HG02588 (cell line): ENCODE measurements at regions not wholly inside any gene's neighbourhood (a gene's known extent, or its start where the extent isn't known, plus 50 kb on each side); places are given as distances from the start of the nearest gene placed in this dataset.
"Not testable (repeated sequence)": the region's sequence is repeated elsewhere in the genome, so short reads cannot be mapped to it uniquely, and the experiment has no call there.

ENCODE experiments used
- ATAC-seq: cut with Tn5 transposase; IDR thresholded peaks from one replicate; pipeline ENCODE4 v1.9.1; 2021; ENCODE audit warnings: mild to moderate bottlenecking, moderate library complexity; ENCODE audit not compliant: unreplicated experiment

DNA sequence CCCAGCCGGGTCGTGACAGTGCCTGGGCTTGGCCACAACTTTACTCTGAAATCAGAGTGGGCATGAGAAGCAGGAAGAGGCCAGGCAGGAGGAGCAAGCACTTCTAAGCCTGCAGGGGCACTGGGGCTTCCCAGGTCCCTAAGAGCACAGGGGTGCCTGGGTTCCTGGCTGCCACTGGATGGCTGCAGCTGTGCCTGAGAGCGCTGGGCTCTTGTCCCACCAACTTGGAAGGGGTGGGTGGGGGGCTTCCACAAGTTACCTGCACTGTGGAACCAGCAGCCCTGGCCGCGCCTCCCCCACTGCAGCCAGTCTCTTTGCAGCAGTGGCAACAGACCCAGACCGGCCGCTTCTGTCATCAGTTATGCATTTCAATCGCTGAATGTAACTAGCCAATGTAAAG lies 434.7 kb upstream of the GRM3 start:
- ATAC-seq = no peak

DNA sequence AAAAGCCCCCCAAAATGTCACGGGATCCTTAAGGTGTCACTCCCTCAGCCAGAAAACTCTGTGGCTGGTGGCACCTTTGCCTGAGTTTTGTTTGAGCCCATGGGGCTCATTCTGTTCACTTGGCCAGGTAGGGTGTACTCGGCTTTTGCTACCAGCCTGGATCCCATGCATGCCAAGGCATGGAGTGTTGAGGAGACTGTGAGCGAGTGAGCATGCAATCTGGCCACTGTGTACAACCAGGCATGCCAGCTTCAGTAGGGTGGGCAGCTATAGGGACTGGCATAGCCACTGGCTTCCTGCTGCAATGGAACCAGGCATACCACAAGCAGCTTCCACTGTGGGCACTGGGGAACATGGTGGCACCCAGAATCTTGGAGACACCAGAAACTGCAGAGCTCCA lies 436.0 kb upstream of the GRM3 start:
- no peak for ATAC-seq

- no peak for ATAC-seq
Measured at GRCh38 chr7:86202833-86203232, 440.9 kb upstream of the GRM3 start.

- no peak for ATAC-seq
Measured at GRCh38 chr7:86201767-86202166, 441.9 kb upstream of the GRM3 start.

- no peak for ATAC-seq
Measured at GRCh38 chr7:86199881-86200614, 443.7 kb upstream of the GRM3 start.

DNA sequence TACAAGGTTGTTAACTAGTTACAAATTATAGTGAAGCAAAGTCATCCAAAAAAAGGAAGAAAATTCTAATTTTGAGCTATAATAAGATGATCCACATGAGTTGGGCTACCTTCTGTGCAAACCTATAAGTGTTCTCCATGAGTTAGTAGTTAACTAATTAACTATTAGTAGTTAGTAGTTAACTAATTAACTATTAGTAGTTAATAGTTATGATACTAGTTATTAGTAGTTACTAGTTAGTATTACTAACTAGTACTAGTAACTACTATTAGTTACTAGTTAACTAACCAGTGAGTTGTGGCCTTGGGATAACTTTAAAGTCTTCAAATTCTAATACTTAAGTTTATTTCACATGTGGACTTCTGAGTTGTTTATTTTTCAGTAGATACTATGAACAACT lies 453.4 kb upstream of the GRM3 start:
- ATAC-seq = no peak

GRCh38 chr7:86181474-86181873 lies 462.2 kb upstream of the GRM3 start:
- no peak for ATAC-seq

DNA sequence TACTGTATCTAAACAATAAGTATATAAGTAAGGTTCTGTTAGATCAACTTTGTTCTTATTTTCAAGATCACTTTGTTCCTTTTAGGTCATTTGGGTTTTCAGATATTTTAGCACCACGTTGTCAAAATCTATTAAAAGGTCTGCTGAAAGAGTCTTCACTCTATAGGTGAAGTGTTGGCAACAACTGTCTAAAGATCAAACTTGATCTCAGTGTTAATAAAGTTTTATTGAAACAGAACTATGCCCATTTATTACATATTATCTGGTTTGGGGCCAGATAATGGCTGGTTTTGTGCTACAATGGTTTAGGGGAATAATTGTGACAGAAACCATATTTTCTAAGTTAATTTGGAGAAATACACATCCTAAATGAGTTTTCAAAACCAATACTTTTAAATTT lies 478.9 kb upstream of the GRM3 start:
- no peak for ATAC-seq

DNA sequence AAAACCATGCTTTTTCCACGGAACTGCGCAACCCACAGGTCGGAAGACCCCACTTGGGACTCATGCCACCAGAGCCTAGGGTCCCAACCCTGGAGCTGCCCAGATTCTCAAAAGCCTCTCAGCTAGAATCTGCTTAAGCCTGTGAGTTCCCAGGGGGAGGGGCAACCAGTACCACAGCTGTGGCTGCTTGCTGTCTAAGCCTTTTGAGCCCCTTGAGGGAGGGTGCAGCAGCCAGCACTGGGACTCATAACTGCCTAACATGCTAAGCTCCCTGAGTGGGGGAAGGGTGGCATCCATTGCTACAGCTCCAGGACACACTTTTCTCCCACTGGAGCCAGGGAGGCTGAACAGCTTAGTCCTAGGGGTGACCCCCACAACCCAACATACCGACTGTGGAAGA lies 485.6 kb upstream of the GRM3 start:
- ATAC-seq = no peak

- no peak for ATAC-seq
Measured at GRCh38 chr7:86155623-86156022, 488.1 kb upstream of the GRM3 start.

DNA sequence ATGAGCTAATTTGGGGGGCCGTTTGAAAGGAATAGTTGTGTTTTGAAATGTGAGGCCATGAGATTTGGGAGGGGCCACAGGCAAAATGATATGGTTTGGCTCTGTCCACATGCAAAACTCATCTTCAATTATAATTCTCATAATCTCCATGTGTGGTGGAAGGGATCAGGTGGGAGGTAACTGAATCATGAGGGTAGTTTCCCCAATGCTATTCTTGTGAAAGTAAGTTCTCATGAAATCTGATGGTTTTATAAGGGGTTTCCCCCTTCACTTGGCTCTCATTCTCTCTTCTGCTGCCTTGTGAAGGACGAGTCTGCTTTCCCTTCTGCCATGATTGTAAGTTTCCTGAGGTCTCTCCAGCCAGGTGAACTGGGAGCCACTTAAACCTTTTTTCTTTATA lies 490.8 kb upstream of the GRM3 start:
- no peak for ATAC-seq

DNA sequence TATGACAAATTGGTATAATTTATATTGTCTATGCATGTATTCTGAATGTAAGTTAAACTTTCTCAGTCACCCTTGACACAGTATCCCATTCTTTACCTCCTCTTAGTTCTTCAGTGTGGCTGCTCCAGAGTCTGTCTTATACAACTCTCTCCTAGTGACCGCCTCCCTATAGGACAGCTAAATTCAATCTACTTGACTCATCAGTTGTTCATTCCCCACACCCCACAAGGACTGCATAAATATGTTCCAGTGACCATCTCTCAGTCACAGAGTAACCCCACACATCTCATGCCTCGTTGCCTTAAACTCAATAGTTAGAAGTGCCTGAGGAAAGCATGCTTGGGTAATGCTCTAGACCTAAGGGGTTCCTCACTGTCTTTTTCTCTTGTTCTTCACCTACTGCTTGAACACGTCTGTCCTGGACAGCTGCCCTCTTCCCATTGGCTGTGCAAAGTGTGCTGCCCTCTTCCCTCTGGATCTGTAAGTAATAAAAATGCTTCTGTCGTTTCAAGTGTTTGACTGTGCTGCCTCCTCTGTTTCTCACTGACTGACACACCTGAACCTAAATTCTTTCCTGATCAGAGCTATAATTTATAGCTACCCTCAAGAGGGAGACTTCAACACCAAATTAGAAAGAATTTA lies 494.6 kb upstream of the GRM3 start:
- ATAC-seq = no peak

- ATAC-seq = no peak
Measured at GRCh38 chr7:86148501-86148900, 495.2 kb upstream of the GRM3 start.

DNA sequence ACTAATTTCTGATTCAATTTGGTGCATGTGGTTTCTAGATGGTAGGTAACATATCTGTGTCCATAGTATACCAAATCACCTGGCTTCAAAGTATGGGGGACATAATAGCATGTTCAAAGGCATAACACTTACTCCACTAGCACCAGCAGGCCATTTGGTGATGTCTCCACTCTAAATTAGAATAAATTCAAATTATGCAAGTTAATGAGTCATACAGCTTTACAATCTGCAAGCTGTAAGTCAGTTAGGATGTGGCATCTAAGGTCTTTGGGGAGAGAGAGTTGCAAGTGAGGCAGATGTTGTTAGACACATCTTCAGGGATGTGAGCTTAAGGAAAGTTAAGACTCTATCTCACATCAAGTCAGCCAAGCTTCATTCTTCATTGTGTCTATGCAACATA lies 506.4 kb upstream of the GRM3 start:
- ATAC-seq = no peak

DNA sequence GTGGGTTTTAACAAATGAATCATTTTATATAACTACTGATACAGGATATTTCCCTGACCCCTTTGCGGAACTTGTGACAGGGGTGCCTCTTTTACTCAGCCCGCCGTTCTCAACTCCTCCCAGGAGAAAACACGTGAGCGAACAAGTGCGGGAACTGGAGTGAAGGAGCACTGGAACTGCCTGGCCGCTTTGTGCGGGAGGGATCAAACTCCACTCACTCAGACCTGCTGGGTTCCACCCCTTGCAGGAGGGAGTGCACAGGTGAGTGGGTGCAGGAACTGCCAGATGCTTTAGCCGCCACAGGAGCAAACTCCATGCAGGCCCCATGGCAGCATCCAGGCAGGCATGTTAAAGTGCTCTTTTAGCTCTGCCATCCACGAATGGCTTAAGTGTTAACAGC lies 513.4 kb upstream of the GRM3 start:
- no peak for ATAC-seq

- ATAC-seq = no peak
Measured at GRCh38 chr7:86123476-86123875, 520.2 kb upstream of the GRM3 start.

DNA sequence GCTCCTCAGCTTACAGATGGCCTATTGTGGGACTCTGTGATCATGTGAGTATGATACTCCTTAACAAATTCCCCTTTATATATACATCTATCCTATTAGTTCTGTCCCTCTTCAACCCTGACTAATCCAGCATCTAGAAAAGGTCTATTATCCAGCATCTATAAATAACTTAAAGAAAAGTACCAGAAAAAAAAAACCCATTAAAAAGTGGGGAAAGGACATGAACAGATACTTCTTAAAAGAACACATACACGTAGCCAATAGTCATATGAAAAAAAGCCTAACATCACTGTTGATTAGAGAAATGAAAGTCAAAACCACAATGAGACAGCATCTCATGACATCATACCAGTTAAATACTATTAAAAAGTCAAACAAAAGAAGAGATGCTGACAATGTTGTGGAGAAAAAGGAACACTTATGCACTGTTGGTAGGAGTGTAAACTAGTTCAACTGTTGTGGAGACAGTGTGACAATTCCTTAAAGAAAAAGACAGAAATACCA lies 549.5 kb upstream of the GRM3 start:
- no peak for ATAC-seq

- no peak for ATAC-seq
Measured at GRCh38 chr7:86091369-86091768, 552.3 kb upstream of the GRM3 start.

GRCh38 chr7:86089455-86089854 lies 554.3 kb upstream of the GRM3 start:
- no peak for ATAC-seq

- ATAC-seq = not testable (repeated sequence)
Measured at GRCh38 chr7:86064572-86064971, 579.1 kb upstream of the GRM3 start.

- ATAC-seq = no peak
Measured at GRCh38 chr7:86058649-86059048, 585.1 kb upstream of the GRM3 start.

GRCh38 chr7:86050918-86051317 lies 592.8 kb upstream of the GRM3 start:
- ATAC-seq = no peak

DNA sequence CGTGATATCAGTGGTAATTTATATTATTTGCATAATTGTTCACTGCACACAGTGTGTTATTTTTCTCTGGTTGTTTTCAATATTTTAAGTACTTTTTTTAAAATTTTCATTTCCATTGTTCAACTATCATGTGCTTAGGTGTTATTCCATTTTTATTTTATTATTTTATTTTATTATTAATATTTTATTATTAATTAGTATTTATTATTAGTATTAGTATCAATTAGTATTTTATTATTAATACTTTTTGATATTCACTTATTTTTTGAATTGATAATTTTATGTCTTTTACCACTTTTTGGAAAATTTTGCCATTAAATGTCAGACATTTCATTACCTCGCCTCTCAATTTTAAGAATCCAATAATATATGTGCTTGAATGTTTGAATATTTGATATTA lies 593.8 kb upstream of the GRM3 start:
- no peak for ATAC-seq
